ES-I3 (cell line): ENCODE measurements at regions not wholly inside any gene's neighbourhood (a gene's known extent, or its start where the extent isn't known, plus 50 kb on each side); places are given as distances from the start of the nearest gene placed in this dataset.
"Not testable (repeated sequence)": the region's sequence is repeated elsewhere in the genome, so short reads cannot be mapped to it uniquely, and the experiment has no call there.

Experiments
- H3K36me3 ChIP-seq: 2 replicates; pipeline ENCODE4 v1.6.1; 2013; ENCODE audit warnings: mild to moderate bottlenecking, low read length, control low read depth, moderate library complexity; ENCODE audit not compliant: insufficient read depth
- H3K4me1 ChIP-seq: 2 replicates; pipeline ENCODE4 v1.6.1; 2013; ENCODE audit warnings: mild to moderate bottlenecking, control low read depth, low read length; ENCODE audit not compliant: insufficient read depth
- H3K9ac ChIP-seq: 2 replicates; pipeline ENCODE4 v1.6.1; 2013; ENCODE audit warnings: low read depth, mild to moderate bottlenecking, low read length, moderate library complexity
- H3K9me3 ChIP-seq: 2 replicates; pipeline ENCODE4 v1.6.1; 2013; ENCODE audit warnings: mild to moderate bottlenecking, low read length, moderate library complexity; ENCODE audit not compliant: control insufficient read depth, insufficient read depth

DNA sequence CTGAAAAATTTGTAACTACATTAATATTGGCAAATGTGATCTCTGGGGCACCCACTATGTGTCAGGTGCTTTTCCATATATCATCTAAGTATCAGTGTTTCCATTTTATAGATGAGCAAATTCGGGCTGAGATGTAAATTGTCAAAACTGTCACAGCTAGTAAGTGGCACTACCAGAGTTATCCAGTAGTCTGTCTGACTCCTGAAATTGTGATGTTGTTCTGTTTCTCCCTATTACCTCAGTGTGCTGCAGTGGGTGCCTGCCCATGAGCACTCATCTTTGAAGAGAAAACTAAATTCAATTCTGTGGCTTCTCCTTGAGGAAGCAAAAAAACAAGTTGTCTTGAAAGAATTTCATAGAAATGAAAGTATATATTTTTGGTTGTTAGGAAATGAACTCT is 467.4 kb upstream of the FANCL start:
- Histone ChIP-seq H3K36me3 (no peaks in the 10 kb centered on the region), H3K9ac (no peak overlapping the region), H3K9me3 (no peaks in the 10 kb centered on the region), H3K4me1 (no peaks in the 10 kb centered on the region)

DNA sequence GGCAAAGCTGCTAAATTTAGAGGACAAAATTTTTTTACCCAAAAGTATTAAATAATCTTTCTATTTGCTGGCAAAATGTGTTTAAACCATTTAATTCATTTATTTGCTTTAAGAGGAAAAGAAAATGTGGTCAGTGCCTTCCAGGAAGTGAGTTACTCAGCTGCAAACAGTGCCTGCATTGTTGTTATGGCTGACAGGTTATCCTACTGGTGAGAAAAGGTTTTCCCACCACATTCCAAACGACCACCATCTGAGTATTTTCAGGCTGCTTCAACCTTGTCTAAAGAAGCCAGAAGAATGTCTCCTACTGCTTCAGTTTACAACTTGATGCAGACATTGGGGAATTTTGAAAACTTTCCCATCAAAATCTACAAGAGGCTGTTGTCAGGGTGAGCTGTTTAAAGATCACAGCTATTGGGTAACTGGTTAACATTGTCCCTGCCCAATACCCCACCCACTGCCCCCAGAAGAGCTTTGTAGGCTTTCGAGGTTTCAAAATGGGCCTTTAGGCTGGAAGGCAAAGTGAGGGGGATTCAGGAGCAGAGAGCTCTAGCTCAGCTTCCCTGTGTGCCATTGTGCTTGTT is 461.3 kb upstream of the FANCL start:
- Histone ChIP-seq H3K4me1 (0 out of 2 replicates have a peak, but pooled peaks cover 5% of the 10 kb centered on the region), H3K9ac (no peak overlapping the region), H3K36me3 (no peaks in the 10 kb centered on the region), H3K9me3 (no peaks in the 10 kb centered on the region)

DNA sequence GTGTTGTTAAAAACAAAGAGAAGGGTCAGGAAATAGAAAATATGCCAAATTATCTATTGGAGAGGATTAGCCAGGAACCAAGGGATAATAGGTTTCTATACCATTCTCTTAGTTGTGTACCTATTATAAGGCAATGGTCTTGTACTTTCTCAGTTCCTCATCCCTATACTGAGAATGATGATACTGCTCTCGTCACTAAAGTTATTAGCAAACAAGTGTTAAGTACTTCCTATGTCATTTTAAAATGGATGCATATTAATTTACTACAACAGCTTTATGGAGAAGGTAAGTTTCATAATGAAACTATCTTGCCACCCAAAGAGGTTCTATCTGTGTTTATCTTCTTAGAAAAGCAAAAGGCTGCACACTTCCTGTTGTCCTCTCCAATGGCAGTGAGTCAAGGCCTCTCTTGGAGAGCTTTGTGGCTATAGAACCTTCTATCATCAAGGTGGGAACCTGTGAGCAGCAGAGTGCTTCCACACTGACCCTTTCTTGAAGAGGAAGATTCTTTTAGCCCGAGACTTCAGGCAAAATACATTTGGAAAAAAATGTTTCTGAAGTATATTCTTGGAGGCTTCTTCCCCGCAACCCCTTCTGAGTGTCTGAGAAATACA is 460.7 kb upstream of the FANCL start:
- H3K36me3 ChIP-seq, result no peaks in the 10 kb centered on the region
- no peaks in the 10 kb centered on the region for H3K9me3 ChIP-seq
- 0 out of 2 replicates have a peak, but pooled peaks cover 5% of the 10 kb centered on the region for H3K4me1 ChIP-seq
- H3K9ac ChIP-seq, result no peak overlapping the region

DNA sequence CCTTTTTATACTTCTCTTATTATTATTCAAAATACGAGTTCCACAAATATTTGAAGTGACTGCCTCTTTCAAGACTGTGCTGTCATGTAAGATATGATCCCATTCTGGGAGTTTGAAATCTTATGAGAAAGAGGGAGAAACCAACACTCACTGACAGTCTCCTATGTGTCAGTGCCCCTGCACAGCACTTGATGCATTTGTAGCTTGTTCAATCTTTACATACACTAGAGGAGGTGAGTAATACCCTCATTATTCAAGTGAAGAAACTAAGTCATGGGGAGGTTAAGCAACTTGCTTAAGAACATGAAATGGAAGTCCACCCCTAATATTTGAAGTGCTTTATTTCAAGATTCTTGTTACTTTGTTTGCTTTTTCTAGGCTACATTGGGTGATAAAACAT is 459.5 kb upstream of the FANCL start:
- Histone ChIP-seq H3K4me1 (0 out of 2 replicates have a peak, but pooled peaks cover 5% of the 10 kb centered on the region), H3K36me3 (no peaks in the 10 kb centered on the region), H3K9me3 (no peaks in the 10 kb centered on the region), H3K9ac (no peak overlapping the region)

DNA sequence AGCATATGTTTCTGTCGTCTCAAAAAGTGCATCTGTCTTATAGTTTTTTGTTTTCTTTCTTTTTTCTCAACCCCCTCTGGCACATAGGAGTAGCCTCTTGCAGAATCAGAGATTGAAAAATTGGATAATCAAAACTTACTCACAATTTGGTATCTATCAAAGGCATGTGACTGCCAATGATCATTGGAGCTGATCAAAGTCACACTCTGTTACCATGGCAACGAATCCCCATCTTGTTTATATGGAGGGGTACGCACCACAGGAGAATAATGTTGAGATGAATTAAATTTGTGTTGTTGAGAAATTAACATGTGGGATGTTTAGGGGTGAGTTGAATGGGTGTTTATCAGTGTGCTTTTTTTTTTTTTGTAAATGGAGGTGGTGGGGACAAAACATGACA is 458.3 kb upstream of the FANCL start:
- H3K9ac ChIP-seq, result no peak overlapping the region
- H3K9me3 ChIP-seq, result no peaks in the 10 kb centered on the region
- no peaks in the 10 kb centered on the region for H3K36me3 ChIP-seq
- 0 out of 2 replicates have a peak, but pooled peaks cover 5% of the 10 kb centered on the region for H3K4me1 ChIP-seq

DNA sequence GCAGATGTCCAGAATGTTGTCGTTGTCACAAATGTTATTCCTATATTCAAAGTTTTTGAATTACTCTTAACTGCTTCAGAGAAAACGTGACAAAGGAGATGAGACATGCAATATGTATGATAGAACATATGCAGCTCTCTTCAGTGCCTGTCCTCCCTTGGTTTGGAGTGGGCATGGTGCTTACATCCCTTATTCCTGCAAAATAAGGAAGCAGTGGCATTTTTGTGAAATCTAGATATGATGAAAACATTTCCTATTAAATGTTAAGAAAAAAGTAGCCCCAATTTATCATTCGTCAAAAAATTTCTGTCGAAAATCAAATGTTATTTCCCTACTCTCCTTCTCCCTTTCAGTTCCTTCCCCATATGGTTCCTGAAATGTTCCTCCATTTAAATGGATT is 457.5 kb upstream of the FANCL start:
- Histone ChIP-seq H3K9ac (no peak overlapping the region), H3K36me3 (no peaks in the 10 kb centered on the region), H3K4me1 (0 out of 2 replicates have a peak, but pooled peaks cover 5% of the 10 kb centered on the region), H3K9me3 (no peaks in the 10 kb centered on the region)

DNA sequence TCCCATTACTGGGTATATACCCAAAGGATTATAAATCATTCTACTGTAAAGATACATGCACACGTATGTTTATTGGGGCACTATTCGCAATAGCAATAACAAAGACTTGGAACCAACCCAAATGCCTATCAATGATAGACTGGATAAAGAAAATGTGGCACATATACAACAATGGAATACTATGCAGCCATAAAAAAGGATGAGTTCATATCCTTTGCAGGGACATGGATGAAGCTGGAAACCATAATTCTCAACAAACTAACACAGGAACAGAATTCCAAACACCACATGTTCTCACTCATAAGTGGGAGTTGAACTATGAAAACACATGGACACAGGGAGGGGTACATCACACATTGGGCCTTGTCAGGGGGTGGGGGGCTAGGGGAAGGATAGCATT is 453.0 kb upstream of the FANCL start:
- not testable (repeated sequence) for H3K36me3 ChIP-seq, H3K4me1 ChIP-seq, H3K9me3 ChIP-seq, H3K9ac ChIP-seq

DNA sequence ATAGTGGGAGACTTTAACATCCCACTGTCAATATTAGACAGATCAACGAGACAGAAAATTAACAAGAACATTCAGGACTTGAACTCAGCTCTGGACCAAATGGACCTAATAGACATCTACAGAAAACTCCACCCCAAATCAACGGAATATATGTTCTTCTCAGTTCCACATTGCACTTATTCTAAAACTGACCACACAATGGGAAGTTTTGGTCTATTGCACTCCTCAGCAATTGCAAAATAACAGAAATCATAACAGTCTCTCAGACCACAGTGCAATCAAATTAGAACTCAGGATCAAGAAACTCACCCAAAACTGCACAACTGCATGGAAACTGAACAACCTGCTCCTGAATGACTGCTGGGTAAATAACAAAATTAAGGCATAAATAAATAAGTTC is 449.9 kb upstream of the FANCL start:
- not testable (repeated sequence) for H3K9me3 ChIP-seq, H3K4me1 ChIP-seq, H3K9ac ChIP-seq, H3K36me3 ChIP-seq

DNA sequence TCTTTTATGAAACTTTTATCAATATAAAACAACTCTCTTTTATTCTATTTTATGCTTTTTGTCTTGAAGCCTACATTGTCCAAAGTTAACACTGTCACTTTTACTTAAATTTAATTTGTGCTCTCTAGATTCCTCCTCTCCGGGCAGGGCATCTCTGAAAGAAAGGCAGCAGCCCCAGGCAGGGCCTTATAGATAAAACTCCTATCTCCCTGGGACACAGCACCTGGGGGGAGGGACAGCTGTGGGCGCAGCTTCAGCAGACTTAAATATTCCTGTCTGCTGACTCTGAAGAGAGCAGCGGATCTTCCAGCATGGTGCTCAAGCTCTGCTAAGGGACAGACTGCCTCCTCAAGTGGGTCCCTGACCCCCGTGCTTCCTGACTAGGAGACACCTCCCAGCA is 447.7 kb upstream of the FANCL start:
- Histone ChIP-seq H3K9me3 (no peaks in the 10 kb centered on the region), H3K9ac (no peak overlapping the region), H3K4me1 (no peaks in the 10 kb centered on the region), H3K36me3 (no peaks in the 10 kb centered on the region)

DNA sequence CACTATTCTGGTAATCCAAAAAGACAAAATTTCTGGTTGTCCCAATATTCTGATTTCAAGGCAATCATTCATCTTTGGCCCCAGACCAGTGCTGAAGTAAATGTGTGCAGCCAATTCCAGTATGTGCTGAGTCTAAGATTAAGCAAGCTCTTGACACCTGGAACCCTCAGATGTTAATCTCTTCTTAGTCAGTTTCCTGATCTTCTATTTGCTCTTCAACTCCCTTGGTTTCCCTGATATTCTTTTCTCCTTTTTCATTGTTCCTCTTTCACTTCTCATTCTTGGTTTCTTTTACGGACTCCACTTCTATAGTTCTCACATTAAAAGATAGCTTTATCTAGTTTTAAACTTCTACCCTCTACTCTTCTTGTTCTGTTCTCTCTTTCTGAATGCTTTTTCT is 445.7 kb upstream of the FANCL start:
- H3K9ac ChIP-seq, result no peak overlapping the region
- H3K4me1 ChIP-seq, result no peaks in the 10 kb centered on the region

DNA sequence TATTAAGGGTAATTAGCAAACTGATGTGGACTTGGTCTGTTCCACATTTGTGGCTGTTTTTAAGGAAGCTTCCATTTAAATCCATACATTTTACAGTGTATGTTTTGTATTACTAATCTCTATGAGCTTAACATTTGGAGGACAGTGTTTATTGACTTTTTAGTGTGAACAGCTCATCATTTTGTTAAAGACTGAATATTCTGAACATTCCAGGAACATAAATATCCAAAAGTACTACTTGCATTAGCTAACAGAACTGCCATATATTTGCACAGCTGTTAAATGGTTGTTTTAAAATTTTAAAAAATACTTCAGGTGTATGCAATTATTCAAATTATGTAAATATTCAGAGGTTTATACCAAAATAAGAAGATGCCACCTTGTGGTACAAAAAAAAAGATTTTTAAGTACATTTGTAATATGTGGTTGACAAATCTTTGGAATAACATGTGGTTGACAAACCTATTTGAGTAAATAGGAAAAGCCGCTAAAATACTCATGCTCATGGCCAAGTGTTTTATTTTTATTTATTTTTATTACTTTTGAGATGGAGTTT is 439.7 kb upstream of the FANCL start:
- no peak overlapping the region for H3K9ac ChIP-seq
- no peaks in the 10 kb centered on the region; the same call in 1 of the 2 replicates for H3K9me3 ChIP-seq
- H3K36me3 ChIP-seq, result no peaks in the 10 kb centered on the region
- no peaks in the 10 kb centered on the region for H3K4me1 ChIP-seq

More for the DNA sequence above, 445.7 kb upstream of the FANCL start:
- Histone ChIP-seq H3K9me3 (no peaks in the 10 kb centered on the region), H3K36me3 (no peaks in the 10 kb centered on the region)

DNA sequence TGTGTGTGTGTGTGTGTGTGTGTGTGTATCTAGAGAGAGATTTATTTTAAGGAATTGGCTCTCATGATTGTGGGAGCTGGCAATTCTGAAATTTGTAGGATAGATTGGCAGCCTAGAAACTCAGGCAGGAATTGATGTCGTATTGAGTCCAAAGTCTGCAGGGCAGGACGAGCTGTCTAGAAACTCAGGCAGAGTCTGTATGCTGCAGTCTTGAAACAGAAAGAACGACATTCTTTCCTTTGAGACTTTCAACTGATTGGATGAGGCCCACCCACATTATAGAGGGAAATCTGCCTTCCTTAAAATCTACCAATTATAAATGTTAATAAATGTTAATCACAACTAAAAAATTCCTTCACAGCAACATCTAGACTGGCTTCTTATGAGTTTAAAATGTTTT is 436.6 kb upstream of the FANCL start:
- H3K36me3 ChIP-seq, result no peaks in the 10 kb centered on the region
- H3K4me1 ChIP-seq, result no peaks in the 10 kb centered on the region
- no peaks in the 10 kb centered on the region; the same call in 1 of the 2 replicates for H3K9me3 ChIP-seq
- H3K9ac ChIP-seq, result no peak overlapping the region

DNA sequence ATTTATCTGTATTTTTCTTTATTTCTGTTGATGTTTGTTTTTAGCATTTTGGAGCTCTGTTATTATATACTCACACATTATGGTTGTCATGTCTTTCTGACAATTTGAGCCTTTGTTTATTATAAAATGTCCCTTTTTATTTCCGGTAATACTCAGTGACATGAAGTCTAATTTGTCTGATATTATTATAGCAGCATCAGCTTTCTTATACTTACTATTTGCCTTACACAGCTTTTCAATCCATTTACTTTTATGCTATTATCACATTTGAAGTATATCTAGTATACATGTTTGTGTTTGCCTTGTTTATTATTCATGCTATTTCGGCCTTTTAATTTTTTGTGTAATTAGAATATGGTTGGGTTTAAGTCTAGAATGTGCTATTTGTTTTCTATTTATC is 430.6 kb upstream of the FANCL start:
- H3K4me1 ChIP-seq, result no peaks in the 10 kb centered on the region
- H3K9ac ChIP-seq, result no peak overlapping the region
- H3K9me3 ChIP-seq, result no peaks in the 10 kb centered on the region
- H3K36me3 ChIP-seq, result no peaks in the 10 kb centered on the region

DNA sequence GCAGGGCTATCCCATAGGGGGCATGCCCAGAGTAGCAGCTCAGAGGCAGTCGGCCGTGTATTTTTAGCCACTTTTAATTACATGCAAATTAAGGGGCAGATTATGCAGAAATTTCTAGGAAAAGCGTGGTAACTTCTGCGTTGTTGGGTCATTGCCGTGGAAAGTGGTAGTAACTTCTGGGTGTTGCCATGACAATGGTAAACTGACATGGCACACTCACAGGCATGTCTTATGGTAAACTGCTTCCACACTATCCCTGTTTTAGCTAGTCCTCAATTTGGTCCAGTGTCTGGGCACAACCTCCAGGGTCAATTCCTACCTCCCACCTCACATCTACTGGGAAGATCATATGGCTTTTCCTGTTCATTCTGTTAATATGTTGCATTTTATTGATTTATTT is 428.9 kb upstream of the FANCL start:
- Histone ChIP-seq H3K9ac (no peak overlapping the region), H3K9me3 (no peaks in the 10 kb centered on the region), H3K4me1 (no peaks in the 10 kb centered on the region), H3K36me3 (no peaks in the 10 kb centered on the region)

DNA sequence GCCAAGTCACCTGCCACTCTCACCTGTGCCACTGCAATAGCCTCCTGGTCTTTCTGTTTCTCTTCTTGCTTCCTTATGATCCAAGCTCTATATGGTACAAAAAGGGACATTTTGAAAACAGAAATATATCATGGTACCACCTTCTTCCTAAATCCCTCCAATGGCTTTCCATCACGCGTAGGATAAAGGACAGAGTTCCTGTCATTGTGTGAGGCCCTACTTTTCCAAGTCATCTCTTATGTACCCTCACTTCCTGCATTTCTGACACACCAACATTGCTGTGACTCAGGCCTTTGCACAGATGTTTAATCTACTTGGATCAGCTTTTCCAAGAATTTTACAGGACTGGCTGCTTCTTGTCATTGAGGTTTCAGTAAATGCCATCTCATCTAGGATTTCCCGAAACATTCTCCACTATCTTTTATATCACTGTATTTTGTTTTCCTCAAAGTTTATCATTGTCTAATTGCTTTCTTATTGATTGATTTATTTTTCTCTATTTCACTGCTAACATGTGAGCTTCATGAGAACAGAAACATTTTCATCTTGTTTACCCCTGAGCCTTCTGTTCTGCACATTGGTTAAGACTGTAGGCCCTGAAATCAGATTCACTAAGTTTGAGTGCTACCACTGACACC is 426.1 kb upstream of the FANCL start:
- Histone ChIP-seq H3K36me3 (no peaks in the 10 kb centered on the region), H3K9me3 (no peaks in the 10 kb centered on the region), H3K9ac (no peak overlapping the region), H3K4me1 (peaks cover 4% of the 10 kb centered on the region)
